BJ (cell line): ENCODE measurements at regions not wholly inside any gene's neighbourhood (a gene's known extent, or its start where the extent isn't known, plus 50 kb on each side); places are given as distances from the start of the nearest gene placed in this dataset.
"Not testable (repeated sequence)": the region's sequence is repeated elsewhere in the genome, so short reads cannot be mapped to it uniquely, and the experiment has no call there.

Experiments
- CTCF ChIA-PET: fragments of 350-600 bp; formaldehyde crosslinking; extraction: SDS; loops from one replicate; lab custom pipeline; 2021; ENCODE audit warnings: antibody characterized with exemption, inconsistent platforms; lab: Yijun Ruan, JAX
- POLR2A ChIA-PET: fragments of 300-600 bp; sonication (Branson Sonifier 250); formaldehyde crosslinking; extraction: SDS; loops from one replicate; lab custom pipeline; 2021; ENCODE audit warnings: antibody characterized with exemption; lab: Charles Lee
- DNase-seq: peaks from one replicate; pipeline ENCODE4 v3.0.0-alpha.2; 2011; ENCODE audit warnings: low read depth
- H3K27me3 ChIP-seq: 2 replicates; pipeline ENCODE4 v1.6.0; 2011; ENCODE audit warnings: low read length; ENCODE audit not compliant: control insufficient read depth, insufficient read depth
- H3K36me3 ChIP-seq: 2 replicates; pipeline ENCODE4 v1.5.1; 2011; ENCODE audit warnings: low read length; ENCODE audit not compliant: control insufficient read depth, insufficient read depth
- H3K4me3 ChIP-seq: 2 replicates; pipeline ENCODE4 v1.5.1; 2011; ENCODE audit warnings: low read depth, mild to moderate bottlenecking, control low read depth, low read length
- TF ChIP-seq, protein P1 (sequence below): IDR thresholded peaks from 2 replicates; pipeline ENCODE4 v1.5.1; 2011; ENCODE audit warnings: low read depth, mild to moderate bottlenecking, control low read depth, inconsistent platforms, low read length, moderate library complexity; ENCODE audit not compliant: insufficient read depth

- ChIA-PET POLR2A (no interaction called here), CTCF (no interaction called here)
- TF ChIP-seq, protein P1, sequence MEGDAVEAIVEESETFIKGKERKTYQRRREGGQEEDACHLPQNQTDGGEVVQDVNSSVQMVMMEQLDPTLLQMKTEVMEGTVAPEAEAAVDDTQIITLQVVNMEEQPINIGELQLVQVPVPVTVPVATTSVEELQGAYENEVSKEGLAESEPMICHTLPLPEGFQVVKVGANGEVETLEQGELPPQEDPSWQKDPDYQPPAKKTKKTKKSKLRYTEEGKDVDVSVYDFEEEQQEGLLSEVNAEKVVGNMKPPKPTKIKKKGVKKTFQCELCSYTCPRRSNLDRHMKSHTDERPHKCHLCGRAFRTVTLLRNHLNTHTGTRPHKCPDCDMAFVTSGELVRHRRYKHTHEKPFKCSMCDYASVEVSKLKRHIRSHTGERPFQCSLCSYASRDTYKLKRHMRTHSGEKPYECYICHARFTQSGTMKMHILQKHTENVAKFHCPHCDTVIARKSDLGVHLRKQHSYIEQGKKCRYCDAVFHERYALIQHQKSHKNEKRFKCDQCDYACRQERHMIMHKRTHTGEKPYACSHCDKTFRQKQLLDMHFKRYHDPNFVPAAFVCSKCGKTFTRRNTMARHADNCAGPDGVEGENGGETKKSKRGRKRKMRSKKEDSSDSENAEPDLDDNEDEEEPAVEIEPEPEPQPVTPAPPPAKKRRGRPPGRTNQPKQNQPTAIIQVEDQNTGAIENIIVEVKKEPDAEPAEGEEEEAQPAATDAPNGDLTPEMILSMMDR: 0 out of 2 replicates have a peak, but pooled peaks have one; percentile 14
- no peak for DNase-seq
- Histone ChIP-seq H3K4me3 (no peak overlapping the region), H3K27me3 (no peaks in the 10 kb centered on the region), H3K36me3 (no peaks in the 10 kb centered on the region)
Observed at GRCh38 chr5:119966028-119966427, 336.7 kb downstream of the FAM170A start.

DNA sequence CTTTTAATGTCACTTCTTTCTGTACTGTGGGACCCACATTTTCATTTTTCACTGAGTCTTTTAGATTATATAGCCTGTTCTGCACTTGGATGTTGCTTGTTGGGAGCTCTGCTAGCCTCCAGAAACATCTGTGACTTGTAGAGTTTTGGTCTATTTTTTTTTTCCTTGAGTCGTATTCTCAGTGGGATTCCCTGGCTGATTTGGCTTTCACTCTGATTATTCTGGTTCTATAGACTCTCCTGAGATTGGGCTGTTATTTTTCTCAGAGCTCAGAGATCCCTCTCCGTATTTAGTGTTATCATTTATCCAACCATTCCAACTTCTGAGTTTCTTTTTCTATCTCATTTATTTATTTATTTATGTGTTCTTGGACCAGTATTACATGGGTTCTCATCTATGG, 339.3 kb downstream of the FAM170A start:
- H3K4me3 ChIP-seq: no peak overlapping the region
- POLR2A ChIA-PET: no interaction called here
- no peaks in the 10 kb centered on the region for H3K27me3 ChIP-seq
- H3K36me3 ChIP-seq: no peaks in the 10 kb centered on the region
- CTCF ChIA-PET: no interaction called here
- TF ChIP-seq, protein P1: no peak
- no peak for DNase-seq

- H3K36me3 ChIP-seq, H3K4me3 ChIP-seq, H3K27me3 ChIP-seq, POLR2A ChIA-PET, DNase-seq, CTCF ChIA-PET: not testable (repeated sequence)
Observed at GRCh38 chr5:119987077-119987476, 357.7 kb downstream of the FAM170A start.

DNA sequence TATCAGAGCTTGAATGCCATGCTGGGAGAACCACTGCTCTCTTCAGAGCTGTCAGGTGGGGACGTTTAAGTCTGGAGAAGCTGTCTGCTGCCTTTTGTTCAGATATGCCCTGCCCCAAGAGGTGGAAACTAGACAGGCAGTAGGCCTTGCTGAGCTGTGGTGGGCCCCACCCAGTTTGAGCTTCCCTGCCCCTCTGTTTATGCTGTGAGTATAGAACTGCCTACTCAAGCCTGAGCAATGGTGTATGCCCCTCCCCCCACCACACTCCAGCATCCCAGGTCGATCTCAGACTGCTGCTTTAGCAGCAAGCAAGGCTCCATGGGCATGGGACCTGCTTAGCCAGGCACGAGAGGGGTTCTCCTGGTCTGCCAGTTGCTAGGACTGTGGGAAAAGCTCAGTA, 362.3 kb downstream of the FAM170A start:
- Histone ChIP-seq H3K4me3 (no peak overlapping the region), H3K27me3 (peaks cover 3% of the 10 kb centered on the region; the same call in 1 of the 2 replicates), H3K36me3 (no peaks in the 10 kb centered on the region)
- POLR2A ChIA-PET: no interaction called here
- CTCF ChIA-PET: no interaction called here
- no peak for DNase-seq
- TF ChIP-seq, protein P1: no peak

- TF ChIP-seq, protein P1: no peak
- Histone ChIP-seq H3K4me3 (no peak overlapping the region), H3K36me3 (no peaks in the 10 kb centered on the region), H3K27me3 (peaks cover 3% of the 10 kb centered on the region; the same call in 1 of the 2 replicates)
- no peak for DNase-seq
- POLR2A ChIA-PET: no interaction called here
- CTCF ChIA-PET: no interaction called here
Observed at GRCh38 chr5:119996128-119996527, 366.8 kb downstream of the FAM170A start.

DNA sequence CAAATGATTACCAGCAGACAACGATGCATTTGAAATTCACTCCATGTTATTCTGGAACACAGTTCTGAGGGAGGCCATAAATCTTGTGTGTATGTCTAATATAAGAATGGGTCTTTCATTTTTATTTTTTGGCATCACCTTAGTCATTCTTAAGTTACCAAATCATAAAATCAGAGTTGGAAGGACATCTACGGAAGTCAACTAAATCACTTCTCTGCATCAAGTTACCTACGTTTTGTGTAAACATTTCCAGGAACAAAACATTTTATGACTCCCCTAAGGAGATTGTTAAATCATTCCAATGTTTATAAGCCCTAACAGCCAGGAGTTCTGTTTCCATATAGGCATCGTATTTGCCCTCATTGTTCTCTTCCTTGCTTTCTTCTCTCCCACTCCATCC, 378.2 kb downstream of the FAM170A start:
- H3K27me3 ChIP-seq: no peaks in the 10 kb centered on the region
- DNase-seq: no peak
- no peak overlapping the region for H3K4me3 ChIP-seq
- TF ChIP-seq, protein P1: no peak
- POLR2A ChIA-PET: no interaction called here
- CTCF ChIA-PET: no interaction called here
- H3K36me3 ChIP-seq: no peaks in the 10 kb centered on the region
